ENCODE measurements at regions not wholly inside any gene's neighbourhood (a gene's known extent, or its start where the extent isn't known, plus 50 kb on each side); places are given as distances from the start of the nearest gene placed in this dataset.

DNA sequence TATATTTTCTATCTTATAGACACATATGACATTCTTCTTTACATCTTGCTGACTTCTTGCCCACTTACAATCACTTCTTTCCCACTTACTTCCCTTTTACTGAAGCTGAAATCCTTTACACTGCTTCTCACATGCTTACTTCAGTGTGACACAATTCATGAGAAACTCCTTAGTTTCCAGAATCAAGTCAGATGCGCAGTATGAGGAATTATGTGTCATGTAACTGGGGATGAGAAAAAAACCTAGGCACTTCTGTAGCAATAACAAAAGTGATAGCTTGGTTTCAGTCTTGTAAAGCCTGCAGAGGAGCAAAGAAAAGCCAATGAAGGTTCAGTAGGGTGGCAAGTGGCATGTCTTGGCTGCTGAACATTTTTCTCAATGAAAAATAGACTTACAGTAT lies 566.2 kb upstream of the RGS18 start:
- ChIA-PET POLR2A (no interaction called here), CTCF (no interaction called here)

DNA sequence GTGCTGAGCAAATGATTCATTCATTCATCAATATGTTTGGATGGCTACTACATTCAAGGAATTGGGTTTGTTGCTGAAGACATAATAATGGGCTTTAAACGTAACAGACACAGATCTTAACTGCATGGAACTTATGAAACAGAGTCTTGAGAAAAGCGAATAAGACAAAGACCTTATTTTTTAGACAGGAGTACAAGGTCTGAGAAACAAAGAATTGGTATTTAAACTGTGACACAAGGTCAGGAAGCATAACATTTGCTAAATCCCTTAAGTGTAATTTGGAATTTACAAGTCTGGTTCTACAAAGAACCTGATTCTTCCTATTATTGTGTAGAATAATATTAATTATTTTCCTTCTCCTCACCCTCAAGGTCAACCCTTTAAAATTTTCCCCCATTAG lies 565.4 kb upstream of the RGS18 start:
- DNase-seq: no peak
- Histone ChIP-seq H3K9me3 (ENCODE audit: low read length) (no peaks in the 10 kb centered on the region), H3K27me3 (ENCODE audit: insufficient read depth, low read length, poor library complexity, severe bottlenecking) (no peaks in the 10 kb centered on the region), H3K27ac (ENCODE audit: low read depth, low read length) (no peak overlapping the region), H3K4me1 (ENCODE audit: insufficient read depth, low read length) (no peaks in the 10 kb centered on the region), H3K36me3 (ENCODE audit: insufficient read depth, low read length) (no peaks in the 10 kb centered on the region), H3K4me3 (ENCODE audit: low read length) (no peak overlapping the region)
- no peak overlapping the region for H3K27ac Mint-ChIP-seq
- no peaks in the 10 kb centered on the region for H3K36me3 Mint-ChIP-seq
- H3K27me3 Mint-ChIP-seq: peaks cover 0 to 1% of the 10 kb centered on the region in 2 donors
- CTCF ChIA-PET: no interaction called here
- peaks cover 5 to 19% (median 8%) of the 10 kb centered on the region in 5 donors for H3K9me3 Mint-ChIP-seq
- H3K4me3 Mint-ChIP-seq: no peak overlapping the region
- POLR2A ChIA-PET: no interaction called here
- H3K4me1 Mint-ChIP-seq: no peaks in the 10 kb centered on the region

More for the DNA sequence above, 566.2 kb upstream of the RGS18 start:
- no peak for DNase-seq
- H3K9me3 ChIP-seq (ENCODE audit: low read length): no peaks in the 10 kb centered on the region
- H3K4me3 Mint-ChIP-seq: no peak overlapping the region
- H3K4me1 Mint-ChIP-seq: no peaks in the 10 kb centered on the region
- H3K4me1 ChIP-seq (ENCODE audit: insufficient read depth, low read length): no peaks in the 10 kb centered on the region
- H3K27me3 Mint-ChIP-seq: peaks cover 0 to 1% of the 10 kb centered on the region in 2 donors
- no peaks in the 10 kb centered on the region for H3K36me3 Mint-ChIP-seq
- no peaks in the 10 kb centered on the region for H3K36me3 ChIP-seq (ENCODE audit: insufficient read depth, low read length)
- no peak overlapping the region for H3K27ac Mint-ChIP-seq
- no peaks in the 10 kb centered on the region for H3K27me3 ChIP-seq (ENCODE audit: insufficient read depth, low read length, poor library complexity, severe bottlenecking)
- H3K4me3 ChIP-seq (ENCODE audit: low read length): no peak overlapping the region
- no peak overlapping the region for H3K27ac ChIP-seq (ENCODE audit: low read depth, low read length)
- H3K9me3 Mint-ChIP-seq: peaks cover 3 to 19% (median 8%) of the 10 kb centered on the region in 5 donors

DNA sequence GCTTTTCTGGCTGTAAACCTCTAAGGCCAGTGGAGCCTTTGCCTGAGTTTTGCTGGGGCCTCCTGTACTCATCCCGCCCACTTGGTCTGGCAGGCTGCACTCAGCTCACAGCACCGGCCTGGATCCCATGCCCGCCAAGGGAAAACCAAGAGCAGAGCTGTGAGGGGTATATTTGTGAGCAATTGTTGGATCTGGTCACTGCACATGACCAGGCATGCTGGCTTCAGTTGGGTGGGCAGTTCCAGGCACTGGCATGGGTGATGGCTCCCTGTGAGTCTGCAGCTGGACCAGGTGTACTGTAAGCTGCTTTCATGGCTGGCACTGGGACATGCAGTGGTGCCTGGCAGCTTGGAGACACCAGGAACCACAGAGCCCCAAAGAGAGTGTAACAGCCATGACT lies 563.1 kb upstream of the RGS18 start:
- H3K27me3 Mint-ChIP-seq: peaks cover 0 to 1% of the 10 kb centered on the region in 2 donors
- H3K9me3 Mint-ChIP-seq: peaks cover 0 to 14% (median 5%) of the 10 kb centered on the region in 5 donors
- no peak overlapping the region for H3K4me3 ChIP-seq (ENCODE audit: low read length)
- DNase-seq: no peak
- POLR2A ChIA-PET: no interaction called here
- H3K4me1 ChIP-seq (ENCODE audit: insufficient read depth, low read length): no peaks in the 10 kb centered on the region
- no peaks in the 10 kb centered on the region for H3K9me3 ChIP-seq (ENCODE audit: low read length)
- no peak overlapping the region for H3K27ac ChIP-seq (ENCODE audit: low read depth, low read length)
- no peaks in the 10 kb centered on the region for H3K4me1 Mint-ChIP-seq
- H3K27ac Mint-ChIP-seq: no peak overlapping the region
- H3K4me3 Mint-ChIP-seq: no peak overlapping the region
- no peaks in the 10 kb centered on the region for H3K36me3 ChIP-seq (ENCODE audit: insufficient read depth, low read length)
- H3K27me3 ChIP-seq (ENCODE audit: insufficient read depth, low read length, poor library complexity, severe bottlenecking): no peaks in the 10 kb centered on the region
- H3K36me3 Mint-ChIP-seq: no peaks in the 10 kb centered on the region
- CTCF ChIA-PET: no interaction called here

DNA sequence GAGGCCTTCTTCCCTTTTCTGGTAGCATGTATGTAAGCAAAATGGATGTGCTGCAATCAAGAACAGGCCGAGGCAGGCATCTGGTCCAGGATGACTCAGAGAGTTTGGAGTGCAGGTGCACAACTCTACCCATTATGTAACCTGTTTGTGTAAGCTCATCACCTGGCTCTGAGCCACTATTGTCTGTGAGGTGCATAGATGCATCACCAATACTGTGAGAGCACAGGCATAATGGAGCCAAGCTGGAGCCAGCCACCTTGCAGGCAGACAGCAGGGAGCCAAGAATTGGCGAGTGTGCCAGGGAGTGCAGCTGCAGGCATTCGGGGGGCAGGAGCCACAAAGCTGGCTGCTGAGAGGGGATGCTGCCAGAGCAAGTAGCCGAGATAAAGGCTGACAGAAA lies 549.9 kb upstream of the RGS18 start:
- Mint-ChIP-seq H3K27me3 (no peaks in the 10 kb centered on the region), H3K9me3 (peaks cover 0 to 8% (median 3%) of the 10 kb centered on the region in 5 donors), H3K4me3 (no peak overlapping the region), H3K27ac (no peak overlapping the region), H3K36me3 (no peaks in the 10 kb centered on the region), H3K4me1 (no peaks in the 10 kb centered on the region)
- H3K27ac ChIP-seq (ENCODE audit: low read depth, low read length): no peak overlapping the region
- CTCF ChIA-PET: no interaction called here
- no peak for DNase-seq
- H3K36me3 ChIP-seq (ENCODE audit: insufficient read depth, low read length): no peaks in the 10 kb centered on the region
- no peaks in the 10 kb centered on the region for H3K27me3 ChIP-seq (ENCODE audit: insufficient read depth, low read length, poor library complexity, severe bottlenecking)
- H3K4me1 ChIP-seq (ENCODE audit: insufficient read depth, low read length): no peaks in the 10 kb centered on the region
- H3K4me3 ChIP-seq (ENCODE audit: low read length): no peak overlapping the region
- no peaks in the 10 kb centered on the region for H3K9me3 ChIP-seq (ENCODE audit: low read length)
- POLR2A ChIA-PET: no interaction called here

DNA sequence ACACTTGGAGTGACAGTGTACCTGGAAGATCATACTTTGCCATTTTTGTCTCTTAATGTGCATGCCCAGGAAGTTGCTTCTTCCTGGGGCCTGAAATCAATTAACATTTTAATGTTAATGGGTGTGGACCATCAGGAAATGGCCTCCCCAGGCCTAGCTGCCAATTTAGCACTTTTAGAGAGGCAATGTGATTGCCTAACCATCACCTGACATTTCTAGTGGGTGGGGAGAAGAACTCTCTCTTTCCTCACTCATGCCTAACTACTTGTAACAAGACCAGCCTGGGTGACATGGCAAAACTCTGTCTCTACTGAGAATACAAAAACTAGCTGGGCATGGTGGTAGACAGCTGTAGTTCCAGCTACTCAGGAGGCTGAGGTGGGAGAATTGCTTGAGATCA lies 549.0 kb upstream of the RGS18 start:
- ChIA-PET POLR2A (no interaction called here), CTCF (no interaction called here)
- H3K36me3 ChIP-seq (ENCODE audit: insufficient read depth, low read length): no peaks in the 10 kb centered on the region
- no peak overlapping the region for H3K27ac ChIP-seq (ENCODE audit: low read depth, low read length)
- no peak overlapping the region for H3K4me3 ChIP-seq (ENCODE audit: low read length)
- no peaks in the 10 kb centered on the region for H3K4me1 Mint-ChIP-seq
- no peak overlapping the region for H3K27ac Mint-ChIP-seq
- H3K27me3 ChIP-seq (ENCODE audit: insufficient read depth, low read length, poor library complexity, severe bottlenecking): no peaks in the 10 kb centered on the region
- no peaks in the 10 kb centered on the region for H3K27me3 Mint-ChIP-seq
- no peak overlapping the region for H3K4me3 Mint-ChIP-seq
- no peak for DNase-seq
- peaks cover 0 to 8% (median 3%) of the 10 kb centered on the region in 5 donors for H3K9me3 Mint-ChIP-seq
- no peaks in the 10 kb centered on the region for H3K9me3 ChIP-seq (ENCODE audit: low read length)
- H3K4me1 ChIP-seq (ENCODE audit: insufficient read depth, low read length): no peaks in the 10 kb centered on the region
- no peaks in the 10 kb centered on the region for H3K36me3 Mint-ChIP-seq

DNA sequence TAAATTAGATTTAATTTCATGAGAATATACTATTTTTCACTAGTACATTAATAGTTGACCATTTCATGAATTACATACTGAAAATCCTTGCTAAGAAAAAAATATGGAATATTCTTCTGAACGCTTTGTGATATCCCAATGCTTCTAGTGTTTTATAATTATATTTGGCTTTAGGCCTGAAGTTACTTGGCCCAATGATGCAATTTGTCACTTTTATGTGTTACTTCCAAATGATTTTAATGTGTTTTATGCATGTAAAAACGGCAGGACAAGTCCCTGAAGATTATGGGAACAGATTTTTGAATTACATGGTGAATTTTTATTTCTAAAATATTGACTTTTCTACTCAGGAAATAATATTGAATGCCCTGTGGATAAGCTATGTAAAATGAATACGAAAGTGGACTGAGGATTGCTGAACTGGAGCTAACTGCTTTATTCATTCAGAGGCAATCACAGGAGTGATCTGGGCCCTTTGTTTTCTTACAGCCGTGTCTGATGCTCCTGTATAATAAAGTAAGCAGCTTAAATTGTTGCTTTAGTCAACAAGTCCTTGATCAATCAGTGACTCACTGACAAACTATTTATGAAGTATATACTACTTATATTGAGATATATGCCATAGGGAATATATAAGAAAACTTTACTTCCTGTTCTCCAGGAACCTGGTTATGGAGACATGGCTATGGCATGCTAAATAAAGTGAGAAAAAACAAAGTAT lies 543.0 kb upstream of the RGS18 start:
- Histone ChIP-seq H3K27ac (ENCODE audit: low read depth, low read length) (no peak overlapping the region), H3K4me1 (ENCODE audit: insufficient read depth, low read length) (no peaks in the 10 kb centered on the region), H3K27me3 (ENCODE audit: insufficient read depth, low read length, poor library complexity, severe bottlenecking) (no peaks in the 10 kb centered on the region), H3K4me3 (ENCODE audit: low read length) (no peak overlapping the region), H3K36me3 (ENCODE audit: insufficient read depth, low read length) (no peaks in the 10 kb centered on the region), H3K9me3 (ENCODE audit: low read length) (no peaks in the 10 kb centered on the region)
- no peak for DNase-seq
- Mint-ChIP-seq H3K27ac (no peak overlapping the region), H3K4me1 (no peaks in the 10 kb centered on the region), H3K36me3 (no peaks in the 10 kb centered on the region), H3K9me3 (peaks cover 4 to 9% (median 5%) of the 10 kb centered on the region in 5 donors), H3K27me3 (no peaks in the 10 kb centered on the region), H3K4me3 (no peak overlapping the region)
- ChIA-PET CTCF (no interaction called here), POLR2A (no interaction called here)

DNA sequence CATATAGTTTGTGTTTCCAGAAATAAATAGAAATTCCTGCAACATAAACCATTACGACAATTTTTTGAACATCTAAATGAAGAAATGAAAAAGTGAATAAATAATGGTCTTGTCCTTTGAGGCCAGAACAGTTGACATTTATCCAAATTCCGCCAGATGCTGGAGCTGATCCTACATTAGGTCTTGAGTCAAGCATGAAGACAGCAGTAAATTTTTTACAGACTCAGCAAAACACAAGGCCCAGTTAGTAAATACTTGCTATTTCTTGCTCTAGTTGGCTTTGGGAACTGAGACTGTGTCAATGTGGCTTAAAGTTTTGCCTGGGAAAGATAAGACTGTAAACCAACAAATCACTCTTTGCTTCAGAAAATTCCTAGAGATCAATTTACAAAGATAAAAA lies 540.1 kb upstream of the RGS18 start:
- Mint-ChIP-seq H3K4me1 (no peaks in the 10 kb centered on the region), H3K27me3 (no peaks in the 10 kb centered on the region), H3K36me3 (no peaks in the 10 kb centered on the region), H3K9me3 (peaks cover 3 to 17% (median 6%) of the 10 kb centered on the region in 5 donors), H3K27ac (no peak overlapping the region), H3K4me3 (no peak overlapping the region)
- H3K4me3 ChIP-seq (ENCODE audit: low read length): no peak overlapping the region
- no peaks in the 10 kb centered on the region for H3K36me3 ChIP-seq (ENCODE audit: insufficient read depth, low read length)
- ChIA-PET CTCF (no interaction called here), POLR2A (no interaction called here)
- H3K4me1 ChIP-seq (ENCODE audit: insufficient read depth, low read length): no peaks in the 10 kb centered on the region
- no peak overlapping the region for H3K27ac ChIP-seq (ENCODE audit: low read depth, low read length)
- H3K9me3 ChIP-seq (ENCODE audit: low read length): no peaks in the 10 kb centered on the region
- DNase-seq: no peak
- H3K27me3 ChIP-seq (ENCODE audit: insufficient read depth, low read length, poor library complexity, severe bottlenecking): no peaks in the 10 kb centered on the region

DNA sequence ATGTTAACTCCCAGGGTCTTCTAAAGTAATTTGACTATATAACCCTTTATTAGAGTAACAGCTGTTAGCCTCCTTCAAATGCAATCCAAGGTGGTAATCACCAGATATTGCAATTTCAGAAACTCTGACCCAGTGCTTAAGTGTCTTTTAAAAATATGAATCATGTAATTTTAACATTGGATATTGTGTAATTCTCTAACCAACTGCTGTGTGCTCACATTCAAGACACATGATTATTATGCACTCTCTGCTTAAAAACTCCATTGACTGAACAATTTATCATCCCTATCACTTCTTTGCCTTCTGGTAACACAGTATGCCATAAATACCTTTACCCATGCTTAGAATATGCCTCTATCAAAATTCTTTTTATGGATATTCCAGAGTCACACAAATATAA lies 537.4 kb upstream of the RGS18 start:
- no peaks in the 10 kb centered on the region for H3K4me1 Mint-ChIP-seq
- H3K4me3 Mint-ChIP-seq: no peak overlapping the region
- no peaks in the 10 kb centered on the region for H3K36me3 Mint-ChIP-seq
- Histone ChIP-seq H3K4me3 (ENCODE audit: low read length) (no peak overlapping the region), H3K9me3 (ENCODE audit: low read length) (no peaks in the 10 kb centered on the region), H3K27me3 (ENCODE audit: insufficient read depth, low read length, poor library complexity, severe bottlenecking) (no peaks in the 10 kb centered on the region), H3K27ac (ENCODE audit: low read depth, low read length) (no peak overlapping the region), H3K4me1 (ENCODE audit: insufficient read depth, low read length) (no peaks in the 10 kb centered on the region), H3K36me3 (ENCODE audit: insufficient read depth, low read length) (no peaks in the 10 kb centered on the region)
- no peak for DNase-seq
- H3K27ac Mint-ChIP-seq: no peak overlapping the region
- no peaks in the 10 kb centered on the region for H3K27me3 Mint-ChIP-seq
- POLR2A ChIA-PET: no interaction called here
- H3K9me3 Mint-ChIP-seq: peaks cover 0 to 17% (median 7%) of the 10 kb centered on the region in 5 donors
- CTCF ChIA-PET: no interaction called here
